GM13977 (cell line): ENCODE measurements at regions not wholly inside any gene's neighbourhood (a gene's known extent, or its start where the extent isn't known, plus 50 kb on each side); places are given as distances from the start of the nearest gene placed in this dataset.

ENCODE experiments used
- DNase-seq: peaks from one replicate; pipeline ENCODE4 v3.0.0; 2012; ENCODE audit warnings: low spot score
- in situ Hi-C: fragments of 300-500 bp; cut with MboI; formaldehyde crosslinking; loops from one replicate; pipeline ENCODE4 v1.12.0; 2022; ENCODE audit warnings: low sequenced_read_pairs, low pct_unique_long_range_greater_than_20kb, mixed read lengths, inconsistent platforms; ENCODE audit not compliant: unreplicated experiment
- TF ChIP-seq, protein P1 (sequence below): IDR thresholded peaks from 2 replicates; pipeline ENCODE4 v1.5.1; 2012; ENCODE audit warnings: mild to moderate bottlenecking, control low read depth; ENCODE audit not compliant: insufficient read depth; ENCODE audit errors: extremely low read depth, missing control alignments

DNA sequence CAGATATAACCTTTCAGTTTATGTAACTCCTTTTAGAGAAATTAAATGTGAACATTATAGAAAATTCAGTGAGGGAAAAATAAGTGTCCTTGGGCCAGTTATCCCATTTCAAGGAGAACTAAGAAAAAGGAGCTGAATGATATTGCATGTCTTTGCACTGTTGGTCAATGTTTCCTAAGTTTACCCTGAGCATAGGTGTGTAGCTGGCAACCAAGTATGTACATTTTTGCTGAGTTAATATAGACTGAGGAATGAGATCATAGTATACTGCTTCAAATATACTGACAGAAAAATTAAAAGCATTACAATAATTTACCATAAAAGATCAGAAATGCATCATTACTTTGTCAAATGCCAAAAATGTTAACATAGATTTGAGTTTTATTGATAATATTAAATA lies 2128.7 kb upstream of the C9orf72 start:
- TF ChIP-seq, protein P1, sequence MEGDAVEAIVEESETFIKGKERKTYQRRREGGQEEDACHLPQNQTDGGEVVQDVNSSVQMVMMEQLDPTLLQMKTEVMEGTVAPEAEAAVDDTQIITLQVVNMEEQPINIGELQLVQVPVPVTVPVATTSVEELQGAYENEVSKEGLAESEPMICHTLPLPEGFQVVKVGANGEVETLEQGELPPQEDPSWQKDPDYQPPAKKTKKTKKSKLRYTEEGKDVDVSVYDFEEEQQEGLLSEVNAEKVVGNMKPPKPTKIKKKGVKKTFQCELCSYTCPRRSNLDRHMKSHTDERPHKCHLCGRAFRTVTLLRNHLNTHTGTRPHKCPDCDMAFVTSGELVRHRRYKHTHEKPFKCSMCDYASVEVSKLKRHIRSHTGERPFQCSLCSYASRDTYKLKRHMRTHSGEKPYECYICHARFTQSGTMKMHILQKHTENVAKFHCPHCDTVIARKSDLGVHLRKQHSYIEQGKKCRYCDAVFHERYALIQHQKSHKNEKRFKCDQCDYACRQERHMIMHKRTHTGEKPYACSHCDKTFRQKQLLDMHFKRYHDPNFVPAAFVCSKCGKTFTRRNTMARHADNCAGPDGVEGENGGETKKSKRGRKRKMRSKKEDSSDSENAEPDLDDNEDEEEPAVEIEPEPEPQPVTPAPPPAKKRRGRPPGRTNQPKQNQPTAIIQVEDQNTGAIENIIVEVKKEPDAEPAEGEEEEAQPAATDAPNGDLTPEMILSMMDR, result no peak
- in situ Hi-C loops, result no loop called here
- DNase-seq, result no peak

- TF ChIP-seq, protein P1, result no peak
- in situ Hi-C loops, result no loop called here
- no peak for DNase-seq
Measured at GRCh38 chr9:29714860-29715259, 2141.6 kb upstream of the C9orf72 start.

DNA sequence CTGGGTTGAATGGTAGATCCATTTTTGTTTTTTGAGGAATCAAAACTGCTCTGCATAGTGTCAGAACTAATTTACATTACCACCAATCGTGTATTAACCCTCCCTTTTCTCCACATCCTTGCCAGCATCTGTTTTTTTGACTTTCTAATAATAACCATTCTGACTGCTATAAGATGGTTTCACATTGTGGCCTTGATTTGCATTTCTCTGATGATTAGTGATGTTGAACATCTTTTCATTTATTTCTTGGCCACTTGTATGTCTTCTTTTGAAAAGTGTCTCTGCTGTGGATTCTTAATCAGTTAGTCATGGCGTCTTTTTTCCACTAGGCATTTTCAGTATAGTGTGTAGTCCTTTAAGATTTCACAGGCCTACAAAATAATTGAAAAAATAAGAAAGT lies 2144.3 kb upstream of the C9orf72 start:
- DNase-seq, result no peak
- in situ Hi-C loops, result no loop called here
- TF ChIP-seq, protein P1, result no peak

- in situ Hi-C loops, result no loop called here
- no peak for DNase-seq
- TF ChIP-seq, protein P1, result no peak
Measured at GRCh38 chr9:29730163-29730562, 2156.9 kb upstream of the C9orf72 start.

DNA sequence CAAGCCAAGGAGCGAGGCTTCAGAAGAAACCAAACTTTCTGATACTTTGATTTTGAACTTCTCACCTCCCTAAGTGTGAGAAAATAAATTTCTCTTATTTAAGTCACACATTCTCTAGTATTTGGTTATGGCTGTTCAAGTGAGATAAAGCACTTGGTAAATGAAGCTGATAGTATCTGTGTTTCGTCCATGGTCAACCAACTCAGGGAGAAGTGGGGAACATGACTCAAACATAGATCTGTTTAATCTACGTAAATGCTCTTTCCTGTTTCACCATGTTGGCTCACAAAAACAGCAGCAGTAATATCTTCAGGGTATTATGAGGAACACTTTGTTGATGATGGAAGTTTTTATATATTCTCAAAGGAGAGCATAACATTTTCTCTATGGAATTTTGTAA lies 2167.2 kb upstream of the C9orf72 start:
- TF ChIP-seq, protein P1, result no peak
- no peak for DNase-seq
- in situ Hi-C loops, result no loop called here

- TF ChIP-seq, protein P1, result no peak
- DNase-seq, result no peak
- in situ Hi-C loops, result no loop called here
Measured at GRCh38 chr9:29741169-29741568, 2167.9 kb upstream of the C9orf72 start.

DNA sequence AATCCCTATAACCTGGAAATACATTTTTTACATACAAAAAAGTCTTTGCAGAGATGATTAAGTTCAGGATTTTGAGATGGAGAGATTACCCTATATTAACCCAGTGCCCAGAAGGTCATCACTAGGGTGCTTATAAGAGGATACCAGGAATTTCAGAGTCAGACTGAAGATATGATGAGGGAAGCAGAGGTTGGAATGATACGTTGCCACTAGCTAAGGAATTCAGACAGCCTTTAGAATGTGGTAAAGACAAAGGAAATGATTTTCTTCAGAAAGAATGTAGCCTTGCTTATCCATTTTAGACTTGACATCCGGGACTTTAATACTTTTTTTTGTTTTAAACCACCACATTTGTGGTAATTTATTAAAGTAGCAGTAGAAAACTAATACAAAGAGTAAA lies 2176.8 kb upstream of the C9orf72 start:
- TF ChIP-seq, protein P1, result no peak
- in situ Hi-C loops, result no loop called here
- no peak for DNase-seq
